ENCODE measurements at regions not wholly inside any gene's neighbourhood (a gene's known extent, or its start where the extent isn't known, plus 50 kb on each side); places are given as distances from the start of the nearest gene placed in this dataset.

GRCh38 chrX:42710452-42710851 lies 67.5 kb downstream of the PPP1R2C start:
- H3K27ac ChIP-seq, result no peak overlapping the region
- no peak for ATAC-seq
- H3K4me1 ChIP-seq, result no peaks in the 10 kb centered on the region
- WGBS, 2 donors (ENCODE audit: low coverage in 1 of 2), result 40 to 60% methylated on average over 1 of the region's 2 CpGs
- H3K9me3 ChIP-seq, result no peaks in the 10 kb centered on the region
- H3K27me3 ChIP-seq, result no peaks in the 10 kb centered on the region
- no peaks in the 10 kb centered on the region for H3K36me3 ChIP-seq
- TF ChIP-seq POLR2AphosphoS5 (IDR thresholded peaks at IDR 0.05) (no peak), POLR2A (IDR thresholded peaks at IDR 0.05) (no peak), EP300 (IDR thresholded peaks at IDR 0.05) (no peak)
- TF ChIP-seq, protein P1, sequence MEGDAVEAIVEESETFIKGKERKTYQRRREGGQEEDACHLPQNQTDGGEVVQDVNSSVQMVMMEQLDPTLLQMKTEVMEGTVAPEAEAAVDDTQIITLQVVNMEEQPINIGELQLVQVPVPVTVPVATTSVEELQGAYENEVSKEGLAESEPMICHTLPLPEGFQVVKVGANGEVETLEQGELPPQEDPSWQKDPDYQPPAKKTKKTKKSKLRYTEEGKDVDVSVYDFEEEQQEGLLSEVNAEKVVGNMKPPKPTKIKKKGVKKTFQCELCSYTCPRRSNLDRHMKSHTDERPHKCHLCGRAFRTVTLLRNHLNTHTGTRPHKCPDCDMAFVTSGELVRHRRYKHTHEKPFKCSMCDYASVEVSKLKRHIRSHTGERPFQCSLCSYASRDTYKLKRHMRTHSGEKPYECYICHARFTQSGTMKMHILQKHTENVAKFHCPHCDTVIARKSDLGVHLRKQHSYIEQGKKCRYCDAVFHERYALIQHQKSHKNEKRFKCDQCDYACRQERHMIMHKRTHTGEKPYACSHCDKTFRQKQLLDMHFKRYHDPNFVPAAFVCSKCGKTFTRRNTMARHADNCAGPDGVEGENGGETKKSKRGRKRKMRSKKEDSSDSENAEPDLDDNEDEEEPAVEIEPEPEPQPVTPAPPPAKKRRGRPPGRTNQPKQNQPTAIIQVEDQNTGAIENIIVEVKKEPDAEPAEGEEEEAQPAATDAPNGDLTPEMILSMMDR (IDR thresholded peaks at IDR 0.05), result no peak
- H3K4me3 ChIP-seq, result no peak overlapping the region

- Histone ChIP-seq H3K4me1 (no peaks in the 10 kb centered on the region), H3K27ac (no peak overlapping the region), H3K36me3 (no peaks in the 10 kb centered on the region), H3K27me3 (no peaks in the 10 kb centered on the region), H3K4me3 (no peak overlapping the region), H3K9me3 (no peaks in the 10 kb centered on the region)
- TF ChIP-seq EP300 (IDR thresholded peaks at IDR 0.05), result no peak
- no peak for TF ChIP-seq POLR2A (IDR thresholded peaks at IDR 0.05)
- TF ChIP-seq, protein P1 (IDR thresholded peaks at IDR 0.05), result no peak
- no peak for TF ChIP-seq POLR2AphosphoS5 (IDR thresholded peaks at IDR 0.05)
- ATAC-seq, result no peak
- 31 to 75% methylated on average over 2 of the region's 2 CpGs for WGBS, 2 donors (ENCODE audit: low coverage in 1 of 2)
Observed at GRCh38 chrX:42708222-42708621, 69.7 kb downstream of the PPP1R2C start.

- Histone ChIP-seq H3K27ac (no peak overlapping the region), H3K4me1 (no peaks in the 10 kb centered on the region), H3K4me3 (no peak overlapping the region), H3K27me3 (no peaks in the 10 kb centered on the region), H3K9me3 (no peaks in the 10 kb centered on the region), H3K36me3 (no peaks in the 10 kb centered on the region)
- ATAC-seq, result no peak
- TF ChIP-seq, protein P1 (IDR thresholded peaks at IDR 0.05), result no peak
- no peak for TF ChIP-seq EP300 (IDR thresholded peaks at IDR 0.05)
- no peak for TF ChIP-seq POLR2AphosphoS5 (IDR thresholded peaks at IDR 0.05)
- TF ChIP-seq POLR2A (IDR thresholded peaks at IDR 0.05), result no peak
Observed at GRCh38 chrX:42707742-42708141, 70.2 kb downstream of the PPP1R2C start.

DNA sequence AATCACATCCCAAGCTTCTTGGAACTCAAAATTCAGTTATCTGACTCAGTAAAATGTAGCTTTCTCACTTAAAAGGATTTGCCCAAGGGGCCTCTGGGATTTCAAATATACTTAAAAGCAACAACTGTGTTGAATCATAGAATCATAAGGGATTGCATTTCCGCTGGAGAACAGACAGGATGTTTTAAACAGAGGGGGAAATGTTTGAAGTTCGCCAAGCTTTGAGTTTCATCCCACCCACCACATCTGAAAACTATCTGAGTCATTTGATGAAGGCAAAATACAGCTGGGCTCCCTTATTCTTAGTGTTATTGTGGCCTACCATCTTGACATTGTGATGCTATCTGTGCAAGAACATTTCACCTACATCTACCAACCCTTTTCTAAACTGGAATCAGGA lies 73.5 kb downstream of the PPP1R2C start:
- no peak overlapping the region for H3K4me3 ChIP-seq
- TF ChIP-seq EP300 (IDR thresholded peaks at IDR 0.05), result no peak
- TF ChIP-seq, protein P1 (IDR thresholded peaks at IDR 0.05), result no peak
- TF ChIP-seq POLR2A (IDR thresholded peaks at IDR 0.05), result no peak
- TF ChIP-seq POLR2AphosphoS5 (IDR thresholded peaks at IDR 0.05), result no peak
- H3K9me3 ChIP-seq, result no peaks in the 10 kb centered on the region
- H3K27me3 ChIP-seq, result no peaks in the 10 kb centered on the region
- no peaks in the 10 kb centered on the region for H3K4me1 ChIP-seq
- WGBS, 2 donors (ENCODE audit: low coverage in 1 of 2), result 45 to 47% methylated on average over 2 of the region's 2 CpGs
- no peak overlapping the region for H3K27ac ChIP-seq
- no peak for ATAC-seq
- H3K36me3 ChIP-seq, result no peaks in the 10 kb centered on the region

DNA sequence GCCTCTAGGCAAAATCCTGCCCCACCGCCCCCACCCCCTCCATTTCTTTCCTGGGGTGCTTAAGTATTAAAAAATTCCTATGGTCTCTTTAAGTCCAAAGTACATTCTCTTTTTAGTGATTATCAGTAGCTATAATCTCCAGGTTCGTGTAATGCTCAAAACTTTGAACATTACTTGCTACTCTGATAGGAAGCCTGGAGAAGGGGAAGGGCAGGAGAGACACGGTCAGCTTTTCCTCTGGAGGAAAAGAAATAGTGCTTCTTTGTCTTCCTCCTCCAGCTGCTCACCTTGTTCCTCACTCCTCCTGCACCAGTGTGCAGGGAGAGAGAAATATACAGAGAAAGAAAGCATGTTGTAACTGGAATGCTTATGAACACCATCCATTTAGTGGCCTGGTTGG lies 80.4 kb downstream of the PPP1R2C start:
- no peaks in the 10 kb centered on the region for H3K4me1 ChIP-seq
- TF ChIP-seq POLR2AphosphoS5 (IDR thresholded peaks at IDR 0.05) (no peak), POLR2A (IDR thresholded peaks at IDR 0.05) (no peak), EP300 (IDR thresholded peaks at IDR 0.05) (no peak)
- TF ChIP-seq, protein P1 (IDR thresholded peaks at IDR 0.05), result no peak
- no peak overlapping the region for H3K4me3 ChIP-seq
- H3K27ac ChIP-seq, result no peak overlapping the region
- H3K36me3 ChIP-seq, result no peaks in the 10 kb centered on the region
- no peaks in the 10 kb centered on the region for H3K9me3 ChIP-seq
- H3K27me3 ChIP-seq, result no peaks in the 10 kb centered on the region
- 22 to 60% methylated on average over 1 to 3 of the region's 3 CpGs for WGBS, 2 donors (ENCODE audit: low coverage in 1 of 2)
- no peak for ATAC-seq

Data from gastroesophageal sphincter (tissue), 4 donors.